Esophagus muscularis mucosa (tissue), 4 donors: ENCODE measurements at regions not wholly inside any gene's neighbourhood (a gene's known extent, or its start where the extent isn't known, plus 50 kb on each side); places are given as distances from the start of the nearest gene placed in this dataset.

ENCODE experiments used
- CTCF ChIP-seq, 3 experiments: fragments of 200-600 bp in 2 of 3; fragments of 450-650 bp in 1 of 3; sonication (generic) in 2 of 3; IDR thresholded peaks; one replicate each; pipeline ENCODE4 v1.5.1; 2017 to 2019; ENCODE audit warnings: antibody characterized with exemption in 3 of 3, mild to moderate bottlenecking in 2 of 3, moderate library complexity in 1 of 3
- EP300 ChIP-seq: sonication (generic); formaldehyde crosslinking; IDR thresholded peaks from one replicate; pipeline ENCODE4 v1.6.1; 2017; ENCODE audit warnings: antibody characterized with exemption
- POLR2A ChIP-seq: fragments of 450-650 bp; IDR thresholded peaks from one replicate; pipeline ENCODE4 v1.6.1; 2017; ENCODE audit warnings: antibody characterized with exemption, moderate library complexity, mild to moderate bottlenecking, low read depth
- POLR2AphosphoS5 ChIP-seq, 2 donors: sonication (generic); formaldehyde crosslinking; IDR thresholded peaks; one replicate each; pipeline ENCODE4 v1.6.1; 2017; ENCODE audit warnings: antibody characterized with exemption in 2 of 2

- no peak for TF ChIP-seq POLR2A
- TF ChIP-seq CTCF (IDR thresholded peaks at IDR 0.05): no peak
- no peak for TF ChIP-seq POLR2AphosphoS5 (IDR thresholded peaks at IDR 0.05)
- no peak for TF ChIP-seq EP300
These were observed 447.7 kb upstream of the DPPA4 start for GRCh38 chr3:109784852-109785631.
